ENCODE measurements at regions not wholly inside any gene's neighbourhood (a gene's known extent, or its start where the extent isn't known, plus 50 kb on each side); places are given as distances from the start of the nearest gene placed in this dataset.

- BruUV-seq (replicated peaks), result no TSS peak
- no peak overlapping the region for H3K27ac ChIP-seq (ENCODE audit: insufficient read depth, low read length)
- intact Hi-C loops (cut with micrococcal nuclease), result no loop called here
- no peak overlapping the region for H3K4me3 ChIP-seq (ENCODE audit: insufficient read depth, low read depth, low read length)
- POLR2A ChIA-PET (ENCODE audit: unreplicated experiment), result no interaction called here
- no peak overlapping the region for H2BK15ac ChIP-seq (ENCODE audit: low read depth, low read length)
- no peak overlapping the region for H2BK120ac ChIP-seq (ENCODE audit: low read depth, low read length)
- in situ Hi-C loops (cut with MboI; ENCODE audit: low sequenced_read_pairs), result no loop called here
- H3K4me1 ChIP-seq (ENCODE audit: control insufficient read depth, insufficient read depth, low read length), result no peaks in the 10 kb centered on the region
- H4K20me1 ChIP-seq (ENCODE audit: insufficient read depth, low read length), result no peaks in the 10 kb centered on the region
- 86% methylated on average over 1 of the region's 2 CpGs; no CpG with 5 or more reads in 1 of the 2 experiments for WGBS, 2 experiments (ENCODE audit: extremely low coverage in 2 of 2, insufficient read length in 1 of 2)
- ATAC-seq (ENCODE audit: low read depth), result no peak
- H3K27me3 ChIP-seq (ENCODE audit: control insufficient read depth, insufficient read depth, low read length), result peaks cover 1% of the 10 kb centered on the region
- H4K5ac ChIP-seq (ENCODE audit: low read depth, low read length), result no peak overlapping the region
- no peak overlapping the region for H2AK9ac ChIP-seq (replicated peaks; ENCODE audit: low read depth, low read length, poor library complexity)
- H3K4me2 ChIP-seq (ENCODE audit: low read depth, low read length), result no peak overlapping the region
- H3K14ac ChIP-seq (replicated peaks; ENCODE audit: low read depth, low read length), result no peak overlapping the region
- no peak overlapping the region for H2AK5ac ChIP-seq (ENCODE audit: low read depth, low read length)
- dilution Hi-C loops (cut with HindIII; ENCODE audit: low sequenced_read_pairs, unreplicated experiment), result no loop called here
- H3K9me1 ChIP-seq (ENCODE audit: insufficient read depth, low read length), result no peaks in the 10 kb centered on the region
- H3K23ac ChIP-seq (ENCODE audit: low read depth, low read length), result no peak overlapping the region
- H4K91ac ChIP-seq (ENCODE audit: insufficient read depth, low read depth, low read length), result no peak overlapping the region
- CTCF ChIA-PET, result no interaction called here
- H4K8ac ChIP-seq (ENCODE audit: low read depth in 2 of 2, low read length in 2 of 2), result no peak overlapping the region
- H3K18ac ChIP-seq (ENCODE audit: low read depth, low read length), result no peak overlapping the region
- H3K56ac ChIP-seq (ENCODE audit: extremely low read depth, insufficient read depth, low read length), result no peak overlapping the region
- no peak overlapping the region for H2BK5ac ChIP-seq (ENCODE audit: low read depth, low read length, poor library complexity, severe bottlenecking)
- H3K79me1 ChIP-seq (ENCODE audit: low read depth in 1 of 2, low read length in 2 of 2), result no peaks in the 10 kb centered on the region
- TF ChIP-seq CEBPB (IDR thresholded peaks at IDR 0.05; ENCODE audit: low read depth, low read length), result no peak
- TF ChIP-seq POLR2A (IDR thresholded peaks at IDR 0.05; ENCODE audit: low read depth, low read length), result no peak
- no peak for TF ChIP-seq MXI1 (IDR thresholded peaks at IDR 0.05; ENCODE audit: borderline replicate concordance, low read depth, low read length)
- H3K9ac ChIP-seq (ENCODE audit: low read depth, low read length), result no peak overlapping the region
- no peaks in the 10 kb centered on the region for H3K36me3 ChIP-seq (ENCODE audit: control insufficient read depth, insufficient read depth, low read length)
- no peak overlapping the region for H2BK20ac ChIP-seq (ENCODE audit: low read depth, low read length)
- no peak for DNase-seq
- H3K4ac ChIP-seq (ENCODE audit: low read depth, low read length), result no peak overlapping the region
- no peak overlapping the region for H2AFZ ChIP-seq (replicated peaks; ENCODE audit: low read length, poor library complexity)
- no peaks in the 10 kb centered on the region for H3K9me3 ChIP-seq (ENCODE audit: control insufficient read depth, insufficient read depth, low read length)
Measured at GRCh38 chr14:55946231-55946630, 172.0 kb upstream of the PELI2 start.
